ENCODE measurements at regions not wholly inside any gene's neighbourhood (a gene's known extent, or its start where the extent isn't known, plus 50 kb on each side); places are given as distances from the start of the nearest gene placed in this dataset.

- no peaks in the 10 kb centered on the region for H3K27me3 ChIP-seq
- TF ChIP-seq, protein P1, sequence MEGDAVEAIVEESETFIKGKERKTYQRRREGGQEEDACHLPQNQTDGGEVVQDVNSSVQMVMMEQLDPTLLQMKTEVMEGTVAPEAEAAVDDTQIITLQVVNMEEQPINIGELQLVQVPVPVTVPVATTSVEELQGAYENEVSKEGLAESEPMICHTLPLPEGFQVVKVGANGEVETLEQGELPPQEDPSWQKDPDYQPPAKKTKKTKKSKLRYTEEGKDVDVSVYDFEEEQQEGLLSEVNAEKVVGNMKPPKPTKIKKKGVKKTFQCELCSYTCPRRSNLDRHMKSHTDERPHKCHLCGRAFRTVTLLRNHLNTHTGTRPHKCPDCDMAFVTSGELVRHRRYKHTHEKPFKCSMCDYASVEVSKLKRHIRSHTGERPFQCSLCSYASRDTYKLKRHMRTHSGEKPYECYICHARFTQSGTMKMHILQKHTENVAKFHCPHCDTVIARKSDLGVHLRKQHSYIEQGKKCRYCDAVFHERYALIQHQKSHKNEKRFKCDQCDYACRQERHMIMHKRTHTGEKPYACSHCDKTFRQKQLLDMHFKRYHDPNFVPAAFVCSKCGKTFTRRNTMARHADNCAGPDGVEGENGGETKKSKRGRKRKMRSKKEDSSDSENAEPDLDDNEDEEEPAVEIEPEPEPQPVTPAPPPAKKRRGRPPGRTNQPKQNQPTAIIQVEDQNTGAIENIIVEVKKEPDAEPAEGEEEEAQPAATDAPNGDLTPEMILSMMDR (IDR thresholded peaks at IDR 0.05) = no peak
- TF ChIP-seq POLR2A (IDR thresholded peaks at IDR 0.05) (no peak), POLR2AphosphoS5 (IDR thresholded peaks at IDR 0.05; ENCODE audit: insufficient read depth in 1 of 2, low read depth in 1 of 2) (no peak)
- no peak overlapping the region for H3K4me3 ChIP-seq
- H3K27ac ChIP-seq = no peak overlapping the region
- DNase-seq (ENCODE audit: extremely low spot score in 2 of 2) = no peak
- no peaks in the 10 kb centered on the region for H3K9me3 ChIP-seq
- intact Hi-C loops (cut with DNase I) = no loop called here
- H3K4me1 ChIP-seq = peaks cover 17% of the 10 kb centered on the region
- no peaks in the 10 kb centered on the region for H3K36me3 ChIP-seq
These were observed 170.1 kb downstream of the CRYBB2 start for GRCh38 chr22:25389541-25389919.

DNA sequence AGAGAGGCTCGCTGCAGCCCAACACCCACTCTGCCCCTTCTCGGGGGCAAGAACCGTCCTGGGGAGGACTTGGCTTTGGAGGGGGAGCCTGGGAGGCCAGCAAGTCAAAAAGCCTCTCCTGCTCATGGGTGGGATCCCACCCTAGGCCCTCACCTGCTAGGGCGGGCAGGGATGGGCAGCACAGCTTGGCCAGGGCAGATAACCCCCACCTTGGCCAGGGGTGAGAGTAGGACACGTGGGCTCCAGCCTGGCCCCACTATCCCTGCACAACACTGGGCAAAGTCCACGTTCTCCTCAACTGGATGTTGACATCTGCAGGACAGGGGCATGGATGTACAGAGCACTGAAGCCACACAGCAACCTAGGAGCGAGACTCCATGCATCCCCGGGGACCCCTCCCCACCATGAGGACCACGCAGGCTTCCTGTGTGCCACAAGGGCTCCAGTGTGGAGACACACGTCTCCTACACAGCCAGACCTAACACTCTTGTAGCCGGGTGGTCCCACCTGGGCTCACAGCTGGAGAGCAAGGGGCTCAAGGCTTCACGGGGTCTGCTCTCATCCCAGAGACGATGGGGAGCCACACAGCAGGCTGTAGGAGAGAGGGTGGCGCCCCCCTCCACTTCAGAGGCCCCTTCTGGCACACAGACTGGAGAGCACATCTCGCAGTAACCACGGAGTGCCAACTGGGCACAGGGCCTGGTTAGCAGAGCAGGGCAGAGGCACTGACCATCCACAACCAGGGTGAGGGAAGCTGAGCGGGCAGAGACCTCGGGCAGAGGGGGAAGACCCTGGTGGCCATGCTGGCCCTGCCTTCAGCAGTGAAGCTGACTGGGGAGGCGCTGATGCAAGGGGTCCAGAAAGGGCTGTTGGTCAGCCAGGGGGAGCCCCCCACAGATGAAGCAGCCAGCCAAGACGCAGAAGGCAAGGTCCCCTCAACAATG, 171.1 kb downstream of the CRYBB2 start:
- Histone ChIP-seq H3K9me3 (no peaks in the 10 kb centered on the region), H3K27me3 (no peaks in the 10 kb centered on the region), H3K4me1 (peaks cover 17% of the 10 kb centered on the region), H3K4me3 (no peak overlapping the region), H3K36me3 (no peaks in the 10 kb centered on the region), H3K27ac (no peak overlapping the region)
- DNase-seq (ENCODE audit: extremely low spot score in 2 of 2) = no peak
- no peak for TF ChIP-seq POLR2A (IDR thresholded peaks at IDR 0.05)
- TF ChIP-seq, protein P1 (IDR thresholded peaks at IDR 0.05) = no peak
- no peak for TF ChIP-seq POLR2AphosphoS5 (IDR thresholded peaks at IDR 0.05; ENCODE audit: insufficient read depth in 1 of 2, low read depth in 1 of 2)
- intact Hi-C loops (cut with DNase I) = no loop called here

DNA sequence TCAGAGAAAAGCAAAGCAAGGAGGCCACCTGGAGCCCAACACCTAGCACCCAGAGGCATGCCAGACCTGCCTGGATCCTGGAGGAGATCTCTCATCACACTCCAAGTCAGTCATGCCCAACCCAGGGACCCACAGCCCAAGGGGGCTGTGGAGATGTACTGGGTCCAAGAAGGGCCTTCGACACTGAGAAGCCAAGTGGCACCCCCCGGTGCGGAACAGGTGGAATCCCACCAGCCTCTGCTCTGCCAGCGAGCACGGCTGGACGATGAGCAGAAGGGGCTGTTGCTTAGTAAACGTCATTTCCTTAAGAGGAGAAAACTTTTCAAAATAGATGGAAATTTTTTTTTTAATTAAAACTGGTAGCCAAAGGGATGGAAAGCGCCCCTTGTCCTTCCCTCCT, 171.9 kb upstream of the GRK3 start:
- Histone ChIP-seq H3K27ac (no peak overlapping the region), H3K4me1 (peaks cover 17% of the 10 kb centered on the region), H3K27me3 (no peaks in the 10 kb centered on the region), H3K4me3 (no peak overlapping the region), H3K9me3 (no peaks in the 10 kb centered on the region), H3K36me3 (no peaks in the 10 kb centered on the region)
- TF ChIP-seq, protein P1 (IDR thresholded peaks at IDR 0.05) = no peak
- TF ChIP-seq POLR2AphosphoS5 (IDR thresholded peaks at IDR 0.05; ENCODE audit: insufficient read depth in 1 of 2, low read depth in 1 of 2) (no peak), POLR2A (IDR thresholded peaks at IDR 0.05) (no peak)
- intact Hi-C loops (cut with DNase I) = no loop called here
- no peak for DNase-seq (ENCODE audit: extremely low spot score in 2 of 2)

- intact Hi-C loops (cut with DNase I) = no loop called here
- peaks cover 17% of the 10 kb centered on the region for H3K4me1 ChIP-seq
These were observed 171.2 kb upstream of the GRK3 start for GRCh38 chr22:25393121-25393805.

More at GRCh38 chr22:25393121-25393805, 171.2 kb upstream of the GRK3 start:
- no peak for TF ChIP-seq POLR2AphosphoS5 (IDR thresholded peaks at IDR 0.05; ENCODE audit: insufficient read depth in 1 of 2, low read depth in 1 of 2)
- TF ChIP-seq, protein P1 (IDR thresholded peaks at IDR 0.05) = no peak
- TF ChIP-seq POLR2A (IDR thresholded peaks at IDR 0.05) = no peak
- Histone ChIP-seq H3K27ac (no peak overlapping the region), H3K27me3 (no peaks in the 10 kb centered on the region), H3K9me3 (no peaks in the 10 kb centered on the region), H3K36me3 (no peaks in the 10 kb centered on the region), H3K4me3 (no peak overlapping the region)
- no peak for DNase-seq (ENCODE audit: extremely low spot score in 2 of 2)

Measured in vagina (tissue), 2 donors.